Heart left ventricle (tissue), 13 donors: ENCODE measurements at regions not wholly inside any gene's neighbourhood (a gene's known extent, or its start where the extent isn't known, plus 50 kb on each side); places are given as distances from the start of the nearest gene placed in this dataset.

ENCODE experiments used
- CTCF ChIP-seq, 12 donors: fragments of 200-600 bp; sonication (generic) in 4 of 12; IDR thresholded peaks; one replicate each; pipeline versions ENCODE4 v1.5.0 to v1.8.0; 2018 to 2022; ENCODE audit warnings: antibody characterized with exemption in 12 of 12, mild to moderate bottlenecking in 5 of 12
- POLR2A ChIP-seq, 2 donors: fragments of 450-650 bp; IDR thresholded peaks; one replicate each; pipeline ENCODE4 v1.6.1; 2017; ENCODE audit warnings: antibody characterized with exemption in 2 of 2, mild to moderate bottlenecking in 2 of 2, moderate library complexity in 2 of 2
- donor health status: ischemic (EF 13 %, LVEDD 7.1; RV severe dilation, severe dysfunction).
- donor health status: DM: no; HTN: yes; CAD: no.
- donor health status: DM: no; HTN: no; CAD: no.
- donor health status: ischemic (EF 25% LVEDD 6.9; RV normal size, moderate dysfunction).
- donor health status: ischemic (EF 25% LVEDD 5.7; RV mildly dilated, moderate dysfunction).
- donor health status: ischemic (EF 35%, LVEDD 5.7; RV mildly dilated, moderate dysfunction).
- donor health status: nonischemic (EF 11% LVEDD 7.7; RV severe dilation, severe dysfunction).
- donor health status: DM: yes; HTN: yes; CAD: no.
- donor health status: PGD.
- donor health status: ischemic (EF 29% LVEDD 5.4; RV normal size, mild dysfunction).
- donor health status: nonischemic (EF 23%, LVEDD 6.1; RV moderate dilation, normal function).

- TF ChIP-seq CTCF (IDR thresholded peaks at IDR 0.05) (no peak), POLR2A (IDR thresholded peaks at IDR 0.05) (no peak)
Measured at GRCh38 chr12:108054496-108054895, 74.6 kb upstream of the WSCD2 start.
